Psoas muscle (tissue), 7 donors: ENCODE measurements at regions not wholly inside any gene's neighbourhood (a gene's known extent, or its start where the extent isn't known, plus 50 kb on each side); places are given as distances from the start of the nearest gene placed in this dataset.

ENCODE experiments used
- ATAC-seq, 4 donors: fragments of 200-7000 bp; cut with Tn5 transposase; one replicate each; pipeline ENCODE4 v1.9.1; 2020; ENCODE audit warnings: moderate library complexity in 3 of 4, mild to moderate bottlenecking in 2 of 4
- DNase-seq, 2 donors: peaks; one replicate each; pipeline ENCODE4 v3.0.0-alpha.2; 2020
- H3K27ac ChIP-seq: fragments of 200-600 bp; one replicate; pipeline ENCODE4 v1.8.0; 2022
- H3K27me3 ChIP-seq, 3 donors: fragments of 200-600 bp in 1 of 3; one replicate each; pipeline versions ENCODE4 v1.6.1 to v1.8.0; 2013 to 2022; ENCODE audit warnings: low read length in 2 of 3, mild to moderate bottlenecking in 2 of 3, moderate library complexity in 1 of 3; ENCODE audit not compliant: insufficient read depth in 3 of 3
- H3K36me3 ChIP-seq, 2 donors: fragments of 200-600 bp in 1 of 2; one replicate each; pipeline versions ENCODE4 v1.6.1 to v1.8.0; 2013 to 2022; ENCODE audit warnings: low read depth in 1 of 2, mild to moderate bottlenecking in 1 of 2, moderate library complexity in 1 of 2; ENCODE audit not compliant: insufficient read depth in 1 of 2
- H3K4me1 ChIP-seq: fragments of 200-600 bp; one replicate; pipeline ENCODE4 v1.8.0; 2022
- H3K4me3 ChIP-seq: fragments of 200-600 bp; one replicate; pipeline ENCODE4 v1.8.0; 2022; ENCODE audit warnings: mild to moderate bottlenecking
- H3K9me3 ChIP-seq: fragments of 200-600 bp; one replicate; pipeline ENCODE4 v1.8.0; 2022
- WGBS, 3 donors: extraction: QIAGEN DNeasy Blood & Tissue Kit; methylation state at CpG; one replicate each; pipeline versions ENCODE4 v1.1.6 to v1.1.7; 2013; 5-methylcytosine and 5-hydroxymethylcytosine counted together
- intact Hi-C, 2 donors: fragments of 100-400 bp; cut with DNase I; formaldehyde crosslinking; loops; one replicate each; pipeline versions ENCODE4 v1.11.0 to v1.14.2; 2022
- TF ChIP-seq, protein P1 (sequence below): fragments of 200-600 bp; IDR thresholded peaks from one replicate; pipeline ENCODE4 v1.8.0; 2022; ENCODE audit warnings: antibody characterized with exemption
- donor health status: healthy with polysubstance abuse.
- donor health status: DM: no; HTN: no; CAD: no; lungs with moderate emphysema.
- donor health status: Bipolar disorder and iron deficiency.
- donor health status: healthy.
- donor health status: DM: yes; HTN: yes; CAD: no.
- donor health status: DM: no; HTN: no; CAD: no.
- donor health status: DM: yes; HTN: yes; CAD: no.

DNA sequence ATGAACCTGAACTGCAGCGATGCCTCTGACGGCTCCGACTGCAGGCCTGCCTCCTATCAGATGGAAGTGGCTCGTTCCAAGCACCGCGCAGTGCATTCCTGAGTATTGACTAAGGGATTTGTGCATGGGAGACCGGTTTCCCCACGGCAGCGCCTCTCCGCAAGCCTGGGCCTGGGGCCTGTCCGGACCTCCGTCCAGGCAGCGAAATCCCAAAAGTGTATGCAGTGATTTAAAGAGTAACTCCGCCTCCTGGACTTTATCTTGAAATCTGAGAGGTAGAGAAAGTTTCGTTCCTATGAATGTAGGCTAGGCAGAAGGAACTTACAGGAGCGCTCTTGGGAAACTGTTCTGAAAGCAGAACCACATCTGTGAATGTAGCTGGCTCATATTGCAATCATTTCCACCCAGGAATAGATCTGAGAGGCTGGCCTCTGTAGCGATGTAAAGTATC is 106.2 kb upstream of the CELF2 start:
- H3K36me3 ChIP-seq = no peaks in the 10 kb centered on the region
- intact Hi-C loops = loop anchor here (5.0 kb wide), 2 partner anchors 101 to 106 kb away; partner anchors contain the start of gene CELF2 (in 1 of the 2)
- peak overlapping the region; percentile 59 for H3K4me3 ChIP-seq
- 13 to 19% (median 18%) methylated on average over 17 of the region's 17 CpGs for WGBS, 3 donors
- H3K27me3 ChIP-seq = no peaks in the 10 kb centered on the region
- TF ChIP-seq, protein P1, sequence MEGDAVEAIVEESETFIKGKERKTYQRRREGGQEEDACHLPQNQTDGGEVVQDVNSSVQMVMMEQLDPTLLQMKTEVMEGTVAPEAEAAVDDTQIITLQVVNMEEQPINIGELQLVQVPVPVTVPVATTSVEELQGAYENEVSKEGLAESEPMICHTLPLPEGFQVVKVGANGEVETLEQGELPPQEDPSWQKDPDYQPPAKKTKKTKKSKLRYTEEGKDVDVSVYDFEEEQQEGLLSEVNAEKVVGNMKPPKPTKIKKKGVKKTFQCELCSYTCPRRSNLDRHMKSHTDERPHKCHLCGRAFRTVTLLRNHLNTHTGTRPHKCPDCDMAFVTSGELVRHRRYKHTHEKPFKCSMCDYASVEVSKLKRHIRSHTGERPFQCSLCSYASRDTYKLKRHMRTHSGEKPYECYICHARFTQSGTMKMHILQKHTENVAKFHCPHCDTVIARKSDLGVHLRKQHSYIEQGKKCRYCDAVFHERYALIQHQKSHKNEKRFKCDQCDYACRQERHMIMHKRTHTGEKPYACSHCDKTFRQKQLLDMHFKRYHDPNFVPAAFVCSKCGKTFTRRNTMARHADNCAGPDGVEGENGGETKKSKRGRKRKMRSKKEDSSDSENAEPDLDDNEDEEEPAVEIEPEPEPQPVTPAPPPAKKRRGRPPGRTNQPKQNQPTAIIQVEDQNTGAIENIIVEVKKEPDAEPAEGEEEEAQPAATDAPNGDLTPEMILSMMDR = no peak
- H3K27ac ChIP-seq = peak overlapping the region; percentile 92
- ATAC-seq (peak; percentile 86 to 91 (median 88)), DNase-seq (peak; percentile 82 to 88)
- peaks cover 30% of the 10 kb centered on the region for H3K4me1 ChIP-seq
- H3K9me3 ChIP-seq = no peaks in the 10 kb centered on the region

DNA sequence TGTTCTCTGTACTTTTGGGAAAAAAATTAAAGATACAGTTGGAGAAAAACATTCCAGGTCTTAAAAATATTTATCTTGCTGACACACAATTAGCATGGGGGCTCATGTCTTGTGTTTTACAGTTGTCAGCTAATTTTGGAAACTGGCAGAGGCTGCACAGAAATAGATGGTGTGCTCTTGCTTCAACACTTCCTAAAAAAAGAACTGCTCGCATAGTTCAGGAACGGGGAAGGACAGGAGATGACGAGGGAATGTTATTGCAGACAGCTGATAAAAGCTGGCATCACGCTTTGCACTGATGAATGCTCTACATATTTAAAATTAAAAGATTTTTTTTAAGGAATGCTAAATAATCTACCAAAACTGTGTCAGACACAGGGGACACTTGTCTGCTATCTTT is 103.5 kb upstream of the CELF2 start:
- no peaks in the 10 kb centered on the region for H3K9me3 ChIP-seq
- H3K4me3 ChIP-seq = no peak overlapping the region
- no peak for DNase-seq
- WGBS, 3 donors = 4 to 10% (median 6%) methylated on average over 4 of the region's 4 CpGs
- no peaks in the 10 kb centered on the region for H3K27me3 ChIP-seq
- TF ChIP-seq, protein P1 = no peak
- no peaks in the 10 kb centered on the region for H3K36me3 ChIP-seq
- H3K4me1 ChIP-seq = peaks cover 30% of the 10 kb centered on the region
- intact Hi-C loops = loop anchor here (5.0 kb wide), 2 partner anchors 98 to 103 kb away; partner anchors contain the start of gene CELF2 (in 1 of the 2)
- ATAC-seq = peak; percentile 87 to 89 (median 88)
- H3K27ac ChIP-seq = peak overlapping the region; percentile 84

DNA sequence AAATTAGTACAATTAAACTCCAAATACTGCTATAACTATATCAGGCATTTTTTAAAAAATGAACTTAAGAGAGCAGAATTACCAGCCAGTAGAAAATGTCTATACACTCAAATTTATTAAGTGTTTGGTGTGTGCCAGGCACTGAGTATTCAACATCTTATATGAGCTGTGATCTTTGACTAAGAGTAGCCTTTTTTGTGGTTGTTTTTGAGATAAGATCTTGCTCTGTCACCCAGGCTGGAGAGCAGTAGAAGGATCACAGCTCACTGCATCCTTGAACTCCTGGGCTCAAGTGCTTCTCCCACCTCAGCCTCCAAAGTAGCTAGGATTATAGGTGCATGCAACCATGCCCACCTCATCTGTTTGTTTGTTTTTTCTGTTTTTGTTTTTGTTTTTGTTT is 102.5 kb upstream of the CELF2 start:
- ATAC-seq (no peak), DNase-seq (no peak)
- peaks cover 30% of the 10 kb centered on the region for H3K4me1 ChIP-seq
- H3K4me3 ChIP-seq = no peak overlapping the region
- TF ChIP-seq, protein P1 = no peak
- no peak overlapping the region for H3K27ac ChIP-seq
- intact Hi-C loops = no loop called here
- no peaks in the 10 kb centered on the region for H3K9me3 ChIP-seq
- H3K27me3 ChIP-seq = no peaks in the 10 kb centered on the region
- H3K36me3 ChIP-seq = no peaks in the 10 kb centered on the region

DNA sequence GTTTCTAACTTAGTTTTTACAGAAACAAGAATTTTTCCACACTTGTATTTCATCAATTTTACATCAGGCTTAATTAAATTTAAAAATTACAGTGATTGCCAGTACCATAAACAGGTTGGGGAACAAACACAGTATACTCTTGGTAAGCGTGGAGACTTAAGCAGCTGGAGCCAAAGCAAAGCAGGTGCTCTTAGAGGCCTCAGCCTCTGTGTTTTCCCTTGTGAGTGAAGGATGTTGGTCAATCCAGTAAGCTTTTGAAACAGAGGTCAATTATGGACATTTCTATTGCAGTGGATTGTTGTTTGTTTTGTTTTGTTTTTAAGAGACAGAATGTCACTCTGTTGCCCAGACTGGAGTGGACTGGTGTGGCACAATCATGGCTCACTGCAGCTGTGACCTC is 100.6 kb upstream of the CELF2 start:
- Histone ChIP-seq H3K4me1 (peaks cover 20% of the 10 kb centered on the region), H3K27ac (no peak overlapping the region), H3K36me3 (no peaks in the 10 kb centered on the region), H3K4me3 (no peak overlapping the region), H3K9me3 (no peaks in the 10 kb centered on the region), H3K27me3 (no peaks in the 10 kb centered on the region)
- peak in 1 of 4 donors; percentile 50 for ATAC-seq
- intact Hi-C loops = no loop called here
- peak in 1 of 2 donors; percentile 66 for DNase-seq
- TF ChIP-seq, protein P1 = no peak
- 73 to 95% (median 77%) methylated on average over 1 of the region's 1 CpG for WGBS, 3 donors

GRCh38 chr10:10919976-10920375 is 97.7 kb upstream of the CELF2 start:
- Histone ChIP-seq H3K4me1 (no peaks in the 10 kb centered on the region), H3K27me3 (no peaks in the 10 kb centered on the region), H3K36me3 (no peaks in the 10 kb centered on the region), H3K27ac (no peak overlapping the region), H3K4me3 (no peak overlapping the region), H3K9me3 (no peaks in the 10 kb centered on the region)
- TF ChIP-seq, protein P1 = no peak
- WGBS, 3 donors = 71 to 91% (median 71%) methylated on average over 5 of the region's 5 CpGs
- ATAC-seq = no peak
- no peak for DNase-seq
- intact Hi-C loops = no loop called here
